NCI-H69 (cell line): ENCODE measurements at regions not wholly inside any gene's neighbourhood (a gene's known extent, or its start where the extent isn't known, plus 50 kb on each side); places are given as distances from the start of the nearest gene placed in this dataset.
"Not testable (repeated sequence)": the region's sequence is repeated elsewhere in the genome, so short reads cannot be mapped to it uniquely, and the experiment has no call there.

Experiments
- DNase-seq: peaks from one replicate; lab custom pipeline; 2025; lab: John Stamatoyannopoulos, UW

DNA sequence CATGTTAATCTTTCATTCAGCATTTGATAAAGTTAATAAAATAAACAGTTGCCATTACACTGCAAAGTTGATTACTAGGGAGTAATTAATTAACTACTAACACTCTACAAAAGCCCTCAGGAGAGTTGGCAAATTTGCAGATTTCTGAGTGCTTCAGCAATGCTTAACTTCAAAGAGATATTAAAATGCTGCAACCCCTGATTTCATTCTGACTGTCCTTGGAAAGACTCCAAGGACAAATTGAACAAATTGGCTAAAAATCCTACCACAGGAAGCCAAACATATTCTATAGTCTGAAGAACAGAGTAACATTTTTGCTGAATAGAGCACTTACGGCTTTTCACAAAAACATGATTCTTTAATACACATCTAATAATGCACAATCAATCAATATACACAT is 1543.0 kb downstream of the SLITRK5 start:
- DNase-seq = peak; percentile 78

DNA sequence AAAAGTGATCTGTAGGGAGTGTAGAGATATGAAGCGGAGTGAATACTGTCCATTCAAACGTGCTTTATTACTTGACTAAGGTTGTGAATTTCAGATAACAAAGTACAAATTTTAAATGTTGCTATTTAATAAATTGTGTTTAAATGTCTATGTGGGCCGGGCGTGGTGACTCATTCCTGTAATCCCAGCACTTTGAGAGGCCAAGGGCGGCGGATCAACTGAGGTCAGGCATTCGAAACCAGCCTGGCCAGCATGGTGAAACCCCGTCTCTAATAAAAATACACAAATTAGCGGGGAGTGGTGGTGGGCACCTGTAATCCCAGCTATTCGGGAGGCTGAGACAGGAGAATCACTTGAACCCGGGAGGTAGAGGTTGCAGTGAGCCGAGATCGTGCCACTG is 1544.1 kb downstream of the SLITRK5 start:
- DNase-seq = not testable (repeated sequence)

DNA sequence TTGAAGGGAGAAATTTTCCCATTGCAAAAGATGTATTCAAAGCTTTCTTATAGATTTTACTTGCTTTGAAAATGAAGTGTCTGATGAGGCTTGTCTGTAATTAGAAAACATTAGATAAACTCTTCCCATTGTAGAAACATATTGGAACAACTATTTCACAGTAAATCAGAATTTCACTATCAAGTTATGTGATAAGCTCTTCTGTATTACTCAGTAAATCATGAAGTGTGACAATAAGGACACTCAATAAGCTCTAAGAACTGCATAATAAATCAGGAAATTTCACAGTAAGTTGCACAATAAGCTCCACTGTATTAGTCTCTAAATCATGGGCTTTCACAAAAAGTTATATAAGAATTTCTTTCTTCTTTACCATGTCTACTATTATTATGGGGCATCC is 1546.6 kb downstream of the SLITRK5 start:
- DNase-seq = no peak

DNA sequence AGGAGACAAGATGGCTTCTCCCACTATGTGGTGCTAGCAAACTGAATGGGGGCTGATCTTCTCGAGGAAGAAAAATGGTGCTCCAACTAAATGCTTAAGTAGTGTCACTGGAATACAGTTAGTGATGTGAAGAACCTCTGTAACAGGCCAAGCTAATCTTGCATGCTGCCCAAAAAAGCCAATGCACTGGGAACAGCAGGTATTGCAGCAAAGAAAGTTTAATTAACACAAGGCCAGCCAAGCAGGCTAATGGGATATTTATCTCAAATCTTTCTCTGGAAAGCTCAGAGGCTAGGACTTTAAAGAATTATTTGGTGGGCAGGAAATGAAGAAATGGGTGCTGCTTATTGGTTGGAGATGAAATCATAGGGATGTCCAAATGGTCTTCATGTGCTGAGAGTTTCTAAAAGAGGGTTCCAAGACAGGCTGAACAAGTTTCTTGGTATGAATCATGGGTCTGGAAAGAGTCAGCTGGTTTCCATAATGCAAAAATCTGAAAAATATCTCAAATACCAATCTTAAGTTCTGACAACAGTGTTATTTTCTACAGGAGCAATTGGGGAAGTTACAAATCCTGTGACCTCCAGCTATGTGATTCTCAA is 1550.5 kb downstream of the SLITRK5 start:
- no peak for DNase-seq

DNA sequence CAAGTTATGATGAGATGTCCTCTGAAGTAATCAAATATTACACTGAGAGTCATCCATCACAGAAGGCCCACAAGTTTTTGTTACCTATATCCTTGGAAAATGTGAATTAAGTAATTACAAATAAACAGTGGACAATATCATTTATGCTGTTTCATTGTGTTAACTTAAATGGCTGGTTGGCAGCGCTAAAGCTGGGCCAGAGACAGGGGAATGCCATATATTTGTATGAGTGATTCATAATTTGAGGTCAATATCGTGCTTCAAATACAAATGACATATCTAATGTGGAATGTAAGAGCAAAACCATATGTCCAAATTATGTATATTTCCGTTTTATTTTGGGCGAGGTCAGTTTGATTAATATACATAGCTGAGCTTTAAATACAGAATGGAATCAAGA is 1556.2 kb downstream of the SLITRK5 start:
- peak; percentile 24 for DNase-seq

DNA sequence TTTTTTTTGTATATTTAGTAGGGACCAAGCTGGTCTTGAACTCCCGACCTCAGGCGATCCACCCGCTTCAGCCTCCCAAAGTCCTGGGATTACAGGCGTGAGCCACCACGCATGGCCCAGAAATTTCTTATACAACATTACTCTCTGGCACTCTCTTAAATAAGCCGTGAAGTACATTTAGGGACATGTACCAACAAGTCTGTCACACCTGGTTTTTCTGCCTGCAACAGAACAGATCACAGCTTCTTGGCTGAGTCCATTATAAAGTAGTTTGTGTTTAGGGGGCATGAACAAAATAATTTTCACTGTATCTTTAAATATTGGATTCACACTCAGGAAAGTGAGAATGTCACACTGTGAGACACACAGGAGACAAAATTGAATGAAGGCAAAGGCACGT is 1567.3 kb downstream of the SLITRK5 start:
- DNase-seq = no peak

DNA sequence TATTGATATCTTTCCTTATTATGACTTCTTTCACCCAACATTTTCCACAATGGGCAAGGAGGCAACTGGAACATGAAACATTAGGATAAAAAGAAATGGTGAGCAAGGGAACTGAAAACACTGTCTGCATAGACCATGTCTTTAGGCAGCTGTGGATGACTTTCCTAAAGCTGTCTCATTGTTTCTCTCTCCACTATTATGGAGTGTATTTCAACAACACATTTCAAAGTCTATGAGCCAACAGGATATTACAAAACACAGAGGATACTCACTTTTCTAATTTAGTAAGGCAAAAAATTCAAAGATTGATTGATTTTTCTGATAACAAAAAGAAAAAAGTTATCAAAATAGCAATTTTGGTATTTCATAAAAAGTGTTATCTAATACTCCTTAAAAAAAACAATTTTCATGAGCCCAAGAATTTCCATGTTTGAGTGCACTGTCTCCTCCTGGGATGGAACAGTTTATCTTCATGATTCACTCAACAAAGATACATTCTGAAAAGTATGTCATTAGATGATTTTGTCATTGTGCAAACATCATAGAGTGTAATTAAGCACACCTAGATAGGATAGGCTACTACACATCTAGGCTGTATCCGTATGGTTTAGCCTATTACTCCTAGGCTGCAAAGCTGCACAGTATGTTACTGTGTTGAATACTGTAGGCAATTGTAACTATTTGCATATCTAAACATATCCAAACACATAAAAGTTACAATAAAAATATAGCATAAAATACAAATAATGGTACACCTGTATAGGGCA is 1568.4 kb downstream of the SLITRK5 start:
- DNase-seq = no peak

DNA sequence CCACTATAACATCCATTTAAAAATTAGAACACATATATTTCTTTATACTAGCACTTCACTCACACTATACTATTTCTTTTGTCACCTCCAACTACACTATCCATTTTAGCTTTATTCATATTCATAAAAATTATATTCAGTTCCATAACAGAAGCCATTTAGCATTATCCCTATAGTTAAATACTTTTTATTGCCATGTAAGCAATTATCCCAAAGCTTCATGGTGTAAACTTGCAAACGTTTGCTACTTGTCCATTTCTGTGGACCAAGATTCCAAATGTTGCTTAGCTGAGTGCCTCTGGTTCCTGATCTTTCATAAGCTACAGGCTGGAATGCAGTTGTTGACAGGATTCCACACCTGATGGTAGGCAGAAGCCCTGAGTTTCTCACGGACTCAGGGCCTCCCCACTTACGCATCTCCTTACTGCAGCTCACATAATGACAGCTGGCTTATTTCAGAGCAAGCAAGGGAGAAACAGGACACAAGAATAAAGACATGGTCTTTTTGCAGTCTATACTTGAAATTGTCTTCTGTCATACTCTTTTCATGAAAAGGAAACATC is 1584.8 kb downstream of the SLITRK5 start:
- no peak for DNase-seq

DNA sequence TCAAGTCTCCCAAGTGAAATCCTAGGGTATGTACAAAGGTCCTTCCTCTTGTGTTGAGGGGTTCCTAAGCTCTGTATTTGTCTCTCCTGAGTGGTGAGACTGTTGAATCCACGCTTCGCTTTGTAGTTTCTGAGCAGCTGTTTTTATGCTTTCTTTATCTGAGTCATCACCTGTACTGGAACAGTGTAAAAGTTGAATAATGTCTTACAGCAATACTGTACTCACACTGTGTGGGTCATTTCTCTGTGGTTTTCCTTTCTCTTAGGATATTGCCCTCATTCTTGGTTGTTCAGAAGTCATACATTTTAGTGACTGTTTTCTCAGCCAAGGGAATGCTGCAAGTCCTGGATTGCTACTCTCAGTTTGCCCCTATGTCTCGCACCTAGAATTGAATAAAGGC is 1596.6 kb downstream of the SLITRK5 start:
- DNase-seq = no peak

DNA sequence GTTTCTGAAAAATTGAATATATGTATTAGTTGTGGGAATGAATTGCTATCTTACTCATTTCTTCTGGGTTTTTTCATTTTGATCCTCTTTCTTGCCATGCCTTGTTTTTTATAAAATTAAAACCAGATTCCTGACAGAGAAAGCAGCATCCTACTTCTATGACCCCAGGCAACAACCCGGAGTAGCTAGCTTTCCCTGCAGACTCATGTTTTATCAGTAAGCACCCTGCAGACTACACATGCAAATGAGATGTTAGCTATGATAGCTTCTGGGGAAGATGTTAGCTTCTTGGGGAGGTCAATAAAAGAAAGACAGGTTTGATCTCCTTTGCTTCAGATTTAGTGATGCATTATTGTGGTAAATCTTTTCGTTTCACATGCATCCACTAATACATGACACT is 1598.6 kb downstream of the SLITRK5 start:
- peak; percentile 18 for DNase-seq

DNA sequence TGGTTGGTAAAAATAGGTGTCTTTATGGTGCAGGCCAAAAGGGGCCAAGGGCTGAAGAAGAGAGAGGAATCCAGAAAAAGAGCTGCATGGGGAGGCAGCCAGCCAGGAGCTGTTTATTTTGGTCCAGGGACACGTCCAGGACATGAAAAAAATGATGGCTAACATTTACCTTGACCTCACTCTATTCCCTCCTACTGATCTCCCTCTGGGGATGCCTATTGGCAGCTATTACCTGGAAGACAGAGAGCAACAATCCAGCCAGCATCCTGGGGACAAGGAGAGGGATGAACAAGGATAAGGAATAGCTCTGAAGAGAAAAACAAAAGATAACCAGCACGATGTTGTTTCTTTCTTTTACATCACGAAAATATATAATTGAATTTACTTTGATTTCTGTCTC is 1599.6 kb downstream of the SLITRK5 start:
- peak; percentile 64 for DNase-seq

DNA sequence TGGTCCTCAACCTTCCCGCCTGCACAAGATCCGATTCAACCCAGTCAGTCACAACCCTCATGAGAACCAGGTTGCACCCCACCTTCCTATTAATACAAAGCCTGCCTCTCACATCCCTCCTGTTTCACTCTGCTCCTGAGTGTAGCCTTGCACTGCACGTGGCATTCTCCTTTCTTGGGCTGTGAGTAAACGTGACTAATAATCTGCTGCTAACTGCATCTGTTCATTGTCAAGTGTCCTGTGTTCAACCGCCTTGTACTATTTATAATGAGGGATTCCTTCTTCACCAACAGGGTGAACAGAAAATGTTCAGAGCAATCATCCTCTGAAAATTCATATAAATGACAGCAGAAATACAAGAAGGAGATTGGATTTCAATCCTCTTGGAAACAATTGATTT is 1608.2 kb downstream of the SLITRK5 start:
- no peak for DNase-seq

DNA sequence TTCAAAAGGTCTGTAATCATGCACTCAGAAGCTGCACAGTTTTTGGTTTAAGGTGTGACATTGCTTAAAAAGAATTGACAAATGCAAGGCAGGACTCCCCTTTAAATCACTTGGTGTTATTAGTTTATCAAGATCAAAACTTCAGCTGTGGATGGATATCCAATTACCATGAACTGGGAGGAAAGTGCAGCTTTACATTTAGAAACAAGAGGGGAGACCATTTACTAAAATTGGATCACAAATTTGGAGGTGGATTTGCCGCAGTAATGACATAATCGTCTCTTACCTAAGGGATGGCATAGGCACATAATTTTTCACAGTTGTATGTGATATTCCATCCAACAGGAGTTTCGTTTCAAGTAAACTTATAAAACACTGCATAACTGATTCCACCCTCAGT is 1610.2 kb downstream of the SLITRK5 start:
- DNase-seq = no peak

DNA sequence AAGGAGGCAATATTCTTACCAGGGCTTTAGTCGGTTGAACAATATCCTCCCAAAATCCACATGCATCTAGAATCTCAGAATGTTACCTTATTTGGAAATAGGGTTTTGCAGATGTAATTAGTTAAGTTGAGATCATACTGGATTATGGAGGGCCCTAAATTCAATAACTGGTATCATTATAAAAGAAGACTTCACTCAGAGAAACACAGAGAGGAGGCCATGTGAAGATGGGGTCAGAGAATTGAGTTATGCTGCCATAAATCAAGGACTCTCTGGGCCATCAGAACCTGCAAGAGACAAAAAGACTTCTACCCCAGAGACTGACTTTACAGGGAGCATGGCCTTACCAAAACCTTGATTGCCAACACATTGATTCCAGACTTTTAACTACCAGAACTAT is 1611.1 kb downstream of the SLITRK5 start:
- no peak for DNase-seq

DNA sequence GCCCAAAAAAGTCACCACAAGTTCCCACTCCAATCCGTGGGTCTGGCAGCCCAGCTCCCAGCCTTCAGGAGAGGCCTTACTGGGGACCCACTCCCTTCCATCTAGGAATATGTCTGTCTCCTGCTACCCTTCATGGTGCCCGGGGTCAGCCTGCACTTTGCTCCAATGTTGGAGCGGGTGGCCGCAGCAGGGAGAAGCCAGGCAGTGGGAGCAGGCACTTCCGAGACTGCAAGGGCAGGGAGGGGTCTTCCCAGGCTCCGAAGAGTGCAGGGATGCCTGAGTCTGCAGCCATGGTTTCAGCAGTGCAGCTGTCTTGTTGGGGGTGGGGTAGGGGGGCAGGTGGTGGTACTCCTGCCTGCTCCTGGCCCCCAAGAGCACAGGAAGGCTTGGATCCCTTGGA is 1616.2 kb downstream of the SLITRK5 start:
- DNase-seq = no peak

DNA sequence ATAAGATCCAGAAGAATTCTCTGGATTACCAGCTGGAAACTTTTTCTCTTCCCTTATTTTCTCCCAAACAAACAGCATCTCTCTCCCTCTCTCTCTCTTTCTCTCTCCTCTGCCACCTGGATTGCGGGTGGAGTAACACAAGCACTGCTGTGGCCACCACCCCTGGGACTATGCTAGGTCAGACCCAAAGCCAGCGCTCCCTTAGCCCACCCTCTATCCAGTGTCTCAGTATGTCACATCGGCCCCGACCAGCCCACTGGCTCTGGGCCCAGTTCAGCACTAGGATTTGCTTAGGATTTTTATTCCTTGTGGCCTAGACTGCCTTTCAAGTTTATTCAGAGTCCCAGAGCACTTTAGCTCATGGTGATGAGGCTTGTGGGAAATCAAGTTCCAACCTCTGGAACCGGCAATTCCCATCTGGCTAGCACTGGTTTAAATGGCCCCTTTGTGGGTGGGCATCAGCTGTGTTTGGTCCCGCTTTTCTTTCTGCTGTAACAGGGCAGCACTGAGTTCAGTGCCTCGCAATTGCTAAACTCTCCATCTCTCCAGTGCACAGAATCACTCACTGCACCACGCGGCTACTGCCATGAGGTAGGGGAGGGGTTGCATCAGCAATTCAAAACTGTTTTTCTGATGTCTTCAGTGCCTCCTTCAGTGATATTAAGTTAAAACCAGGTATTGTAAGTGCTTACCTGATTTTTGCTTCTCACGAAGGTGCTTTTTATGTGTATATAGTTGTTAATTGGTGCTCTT is 1623.1 kb downstream of the SLITRK5 start:
- no peak for DNase-seq

DNA sequence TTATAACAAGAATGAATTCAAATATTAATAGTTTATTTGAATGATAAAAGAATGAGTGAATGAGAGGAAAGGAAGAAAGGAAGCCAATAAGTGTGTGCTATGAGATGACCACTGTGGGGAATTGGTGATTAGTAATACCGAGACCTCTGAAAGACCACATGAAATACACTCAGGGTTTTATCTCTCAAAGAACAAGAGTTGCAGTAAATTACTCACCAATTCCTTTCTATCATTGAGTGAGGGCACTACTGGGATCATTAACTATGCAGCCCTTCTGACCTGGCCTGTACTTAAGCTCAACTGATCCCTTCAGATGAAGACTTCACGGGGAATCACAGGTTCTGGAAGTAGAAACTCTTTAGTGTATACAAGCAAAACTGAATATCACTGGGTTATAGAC is 1636.1 kb downstream of the SLITRK5 start:
- DNase-seq = no peak

DNA sequence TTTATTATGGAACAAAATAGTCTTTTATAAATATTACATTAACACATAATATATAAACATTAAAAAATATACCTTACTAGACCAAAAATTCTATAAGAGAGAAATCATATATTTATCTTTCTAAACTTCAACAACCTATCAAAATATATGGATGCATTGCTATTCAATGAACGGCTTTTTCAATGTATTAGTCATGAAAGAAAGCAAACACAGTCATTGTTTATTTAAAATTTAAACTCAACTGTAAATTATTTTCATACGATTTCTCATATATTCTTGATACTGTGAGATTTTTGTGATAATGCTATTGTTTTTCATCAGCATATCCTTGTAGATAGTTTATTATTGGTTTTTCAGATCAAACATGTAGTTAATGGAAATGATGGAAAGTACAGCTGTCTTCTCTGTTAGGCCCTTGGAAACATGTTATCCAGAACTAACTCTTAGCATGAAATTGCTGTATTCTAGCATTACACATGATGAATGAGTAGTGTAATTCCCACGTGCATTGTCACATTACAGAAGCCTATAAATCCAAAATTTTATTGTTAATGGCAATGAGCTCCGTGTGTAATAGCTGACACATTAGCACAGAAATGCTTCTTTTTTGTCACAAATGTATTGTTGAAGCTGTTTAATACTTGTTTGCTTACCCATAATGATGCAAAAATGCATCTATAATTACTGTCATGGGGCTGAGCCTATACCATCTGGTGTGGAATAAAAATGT is 1639.9 kb downstream of the SLITRK5 start:
- DNase-seq = peak; percentile 96

DNA sequence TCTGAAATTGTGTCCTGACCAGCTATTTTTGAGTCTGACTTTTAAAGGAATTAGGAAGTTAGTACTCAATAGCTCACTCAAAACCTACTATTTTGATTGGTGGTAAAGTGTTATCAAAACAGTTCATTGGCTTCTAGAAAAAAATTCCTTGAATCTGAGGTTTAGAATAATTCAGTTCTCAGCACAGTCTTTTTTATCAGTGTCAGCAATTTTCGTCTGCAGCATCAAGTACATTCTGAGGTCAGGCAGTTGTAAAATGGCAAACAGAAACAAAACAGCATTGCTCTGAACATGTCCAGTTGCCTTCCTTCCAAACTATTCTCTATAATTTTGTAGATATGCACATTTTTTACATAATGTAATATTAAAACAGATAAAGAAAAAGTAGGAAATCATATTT is 1644.1 kb downstream of the SLITRK5 start:
- DNase-seq = no peak

DNA sequence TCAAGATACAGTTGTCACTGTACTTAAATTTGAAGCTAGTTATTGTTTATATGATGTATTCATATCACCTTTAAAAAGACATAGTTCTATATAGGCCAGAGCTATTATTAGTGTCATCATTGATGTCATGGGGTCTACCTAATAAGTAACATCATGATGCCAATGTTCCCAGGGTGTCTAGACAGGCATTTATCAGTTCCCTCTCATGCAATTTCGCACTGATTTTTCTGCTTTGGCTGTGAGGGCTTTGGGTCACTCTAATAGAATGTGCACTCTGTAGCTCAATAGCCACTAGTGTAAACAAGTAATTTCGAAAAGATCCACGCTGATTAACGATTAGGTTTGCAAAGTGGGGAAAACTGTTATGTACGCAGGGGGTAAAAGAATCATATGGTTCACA is 1651.3 kb downstream of the SLITRK5 start:
- peak; percentile 48 for DNase-seq

DNA sequence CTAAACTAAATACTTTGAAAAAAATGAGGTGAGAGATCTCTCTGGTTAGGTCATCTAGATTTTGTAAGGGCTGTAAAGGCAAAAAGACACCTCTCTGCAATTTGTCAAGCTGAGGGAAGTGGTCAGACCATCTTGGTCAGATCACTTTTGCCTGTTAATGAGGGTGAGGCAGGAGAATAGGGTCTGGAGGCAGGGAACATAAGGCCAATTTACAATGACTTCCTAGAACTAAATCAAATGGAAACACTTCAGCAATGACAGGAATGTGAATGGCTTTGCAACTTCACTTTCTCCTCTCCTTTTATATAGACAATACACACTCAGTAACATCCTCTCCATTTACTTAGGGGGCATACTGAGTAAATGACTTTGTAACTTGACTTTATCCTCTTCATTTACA is 1653.4 kb downstream of the SLITRK5 start:
- DNase-seq = no peak

DNA sequence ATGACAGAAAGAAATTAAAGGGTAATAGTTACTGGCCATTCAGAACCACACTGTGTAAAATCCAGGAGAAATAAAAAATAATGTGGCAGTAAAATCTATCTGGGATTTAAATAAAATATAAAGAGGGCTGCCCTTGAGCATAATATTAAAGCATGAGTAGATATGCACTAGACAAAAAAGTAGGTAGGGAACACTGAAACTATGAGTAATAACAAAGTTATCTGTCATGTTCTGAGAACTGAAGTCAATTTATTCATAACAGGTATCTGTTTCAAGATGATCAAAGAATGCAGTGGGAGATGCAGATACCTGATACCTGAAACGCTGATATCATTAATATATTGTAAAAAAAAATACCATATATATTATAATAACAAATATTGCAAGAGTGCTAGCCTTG is 1672.0 kb downstream of the SLITRK5 start:
- no peak for DNase-seq
